ENCODE measurements at regions not wholly inside any gene's neighbourhood (a gene's known extent, or its start where the extent isn't known, plus 50 kb on each side); places are given as distances from the start of the nearest gene placed in this dataset.
A peak's percentile ranks its signal among the peaks of the same experiment; 100 is the strongest.

DNA sequence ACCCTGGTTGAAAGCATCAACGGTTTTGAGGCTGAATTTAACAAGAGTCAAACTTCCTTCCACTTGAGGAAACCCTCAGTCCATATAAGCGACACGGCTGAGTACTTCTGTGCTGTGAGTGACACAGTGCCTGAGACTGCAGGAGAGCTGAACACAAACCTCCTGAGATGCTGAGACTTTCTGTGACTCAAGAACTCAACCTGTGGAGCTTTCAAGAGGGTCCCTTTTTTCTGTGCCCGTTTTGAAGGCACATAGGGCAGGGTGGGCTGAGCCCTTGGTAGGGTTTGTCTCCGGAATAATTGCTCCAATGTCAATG is 305.3 kb upstream of the OR4E1 start:
- H3K4me1 ChIP-seq = no peaks in the 10 kb centered on the region
- ChIA-PET CTCF (interaction anchor here (0.7 to 3.5 kb wide), 12 partner anchors 10 to 111 kb away, joined by 3 to 33 read pairs (median 6); no protein-coding TSS in a partner anchor), POLR2A (no interaction called here)
- no peak overlapping the region for H3K4me3 ChIP-seq
- DNase-seq (ENCODE audit: low read depth in 1 of 2, low spot score in 1 of 2) = no peak
- no peak for TF ChIP-seq FOSB (CRISPR knock-in tag; IDR thresholded peaks at IDR 0.05)
- FAIRE-seq = no peak
- no peaks in the 10 kb centered on the region; the same call in 2 of the 3 replicates for H3K9me3 ChIP-seq
- H3K27ac ChIP-seq = no peak overlapping the region
- no peak overlapping the region for H3K4me2 ChIP-seq
- ATAC-seq = no peak
- 7% methylated on average over 5 of the region's 5 CpGs for WGBS (ENCODE audit: missing lambda C conversion rate)

GRCh38 chr14:21978184-21978998 is 304.8 kb upstream of the OR4E1 start:
- ChIA-PET POLR2A (no interaction called here), CTCF (interaction anchor here (0.6 to 3.5 kb wide), 20 partner anchors 9 to 1989 kb away, joined by 3 to 33 read pairs (median 4); no protein-coding TSS in a partner anchor)
- peak; percentile 62 to 86; a peak in 5 of 6 replicates for ATAC-seq
- Histone ChIP-seq H3K9me3 (no peaks in the 10 kb centered on the region; the same call in 2 of the 3 replicates), H3K4me1 (no peaks in the 10 kb centered on the region), H3K27ac (no peak overlapping the region), H3K4me3 (no peak overlapping the region), H3K4me2 (no peak overlapping the region)
- TF ChIP-seq, protein P1, sequence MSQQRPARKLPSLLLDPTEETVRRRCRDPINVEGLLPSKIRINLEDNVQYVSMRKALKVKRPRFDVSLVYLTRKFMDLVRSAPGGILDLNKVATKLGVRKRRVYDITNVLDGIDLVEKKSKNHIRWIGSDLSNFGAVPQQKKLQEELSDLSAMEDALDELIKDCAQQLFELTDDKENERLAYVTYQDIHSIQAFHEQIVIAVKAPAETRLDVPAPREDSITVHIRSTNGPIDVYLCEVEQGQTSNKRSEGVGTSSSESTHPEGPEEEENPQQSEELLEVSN (IDR thresholded peaks at IDR 0.05; ENCODE audit: borderline replicate concordance, low read depth) = no peak
- TF ChIP-seq CTCF (IDR thresholded peaks at IDR 0.05) (peak; percentile 62), SMC3 (IDR thresholded peaks at IDR 0.05) (peak; percentile 14; the same call in 1 of the 3 replicates), RAD21 (conservative IDR thresholded peaks at IDR 0.05 in 1 of 2, IDR thresholded peaks at IDR 0.05 in 1 of 2) (peak; percentile 36 to 63; a peak in 3 of 5 replicates), ZFP36 (IDR thresholded peaks at IDR 0.05; ENCODE audit: borderline replicate concordance, partially characterized antibody) (no peak)
- 21% methylated on average over 11 of the region's 11 CpGs for whole genome bisulfite sequencing (ENCODE audit: missing lambda C conversion rate)
- peak; percentile 29 to 62 for DNase-seq (ENCODE audit: low read depth in 1 of 2, low spot score in 1 of 2)
- FAIRE-seq = peak; percentile 43

- Histone ChIP-seq H3K4me3 (no peak overlapping the region), H3K4me1 (no peaks in the 10 kb centered on the region), H3K4me2 (no peak overlapping the region), H3K27ac (no peak overlapping the region), H3K9me3 (no peaks in the 10 kb centered on the region)
- ChIA-PET POLR2A (no interaction called here), CTCF (interaction anchor here (1.5 kb wide), 1 partner anchor 11 kb away, joined by 3 read pairs; no protein-coding TSS in a partner anchor)
- 70% methylated on average over 2 of the region's 2 CpGs for WGBS (ENCODE audit: missing lambda C conversion rate)
- TF ChIP-seq CBX2 (IDR thresholded peaks at IDR 0.05; ENCODE audit: borderline replicate concordance, low read depth) (no peak), HDAC2 (IDR thresholded peaks at IDR 0.05) (no peak)
- DNase-seq (ENCODE audit: low read depth in 1 of 2, low spot score in 1 of 2) (no peak), ATAC-seq (no peak), FAIRE-seq (no peak)
Observed at GRCh38 chr14:21974741-21975140, 301.1 kb upstream of the OR4E1 start.

GRCh38 chr14:21965042-21965441 is 291.4 kb upstream of the OR4E1 start:
- no peaks in the 10 kb centered on the region for H3K9me3 ChIP-seq
- H3K4me3 ChIP-seq = no peak overlapping the region
- no peak overlapping the region for H3K4me2 ChIP-seq
- H3K4me1 ChIP-seq = no peaks in the 10 kb centered on the region
- 30% methylated on average over 1 of the region's 1 CpG for WGBS (ENCODE audit: missing lambda C conversion rate)
- FAIRE-seq (no peak), ATAC-seq (no peak), DNase-seq (ENCODE audit: low read depth in 1 of 2, low spot score in 1 of 2) (no peak)
- no peak overlapping the region for H3K27ac ChIP-seq
- CTCF ChIA-PET = no interaction called here
- POLR2A ChIA-PET = no interaction called here
- TF ChIP-seq CTCF (IDR thresholded peaks at IDR 0.05) (no peak), MYC (IDR thresholded peaks at IDR 0.05; ENCODE audit: borderline replicate concordance, low read length) (no peak), TFCP2L1 (CRISPR knock-in tag; IDR thresholded peaks at IDR 0.05) (no peak), NFE2L2 (conservative IDR thresholded peaks at IDR 0.05; ENCODE audit: low read length) (no peak), MAFK (IDR thresholded peaks at IDR 0.05; ENCODE audit: partially characterized antibody) (no peak), REST (IDR thresholded peaks at IDR 0.05) (no peak), HEYL (CRISPR knock-in tag; IDR thresholded peaks at IDR 0.05) (no peak), CBX8 (IDR thresholded peaks at IDR 0.05) (no peak), KDM5A (IDR thresholded peaks at IDR 0.05) (no peak), PHF8 (IDR thresholded peaks at IDR 0.05; ENCODE audit: borderline replicate concordance, low read depth) (no peak), BCL3 (IDR thresholded peaks at IDR 0.05) (no peak), TP53 (CRISPR knock-in tag; IDR thresholded peaks at IDR 0.05) (no peak)
